ENCODE measurements at regions not wholly inside any gene's neighbourhood (a gene's known extent, or its start where the extent isn't known, plus 50 kb on each side); places are given as distances from the start of the nearest gene placed in this dataset.

DNA sequence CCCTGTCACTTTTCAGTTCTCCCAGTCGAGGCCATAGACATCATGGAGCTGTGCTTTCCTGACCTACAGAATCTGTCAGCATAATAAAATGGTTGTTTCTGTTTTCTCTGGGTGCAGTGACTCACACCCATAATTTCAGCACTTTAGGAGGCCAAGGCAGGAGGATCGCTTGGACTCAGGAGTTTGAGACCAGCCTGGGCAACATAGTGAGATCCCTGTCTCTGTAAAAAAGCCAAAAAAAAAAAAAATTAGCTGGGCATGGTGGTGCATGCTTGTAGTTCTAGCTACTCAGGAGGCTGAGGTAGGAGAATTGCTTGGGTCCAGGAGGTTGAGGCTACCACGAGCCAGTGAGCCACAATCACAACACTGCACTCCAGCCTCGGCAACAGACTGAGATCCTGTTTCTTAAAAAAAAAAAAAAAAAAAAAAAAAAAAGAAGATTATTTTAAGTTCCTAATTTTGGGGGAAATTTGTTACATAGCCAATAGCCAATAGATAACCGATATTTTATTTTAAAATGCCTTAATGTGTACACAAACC lies 196.2 kb downstream of the ADSS2 start:
- DNase-seq (ENCODE audit: low read depth in 2 of 2, low spot score in 1 of 2): no peak

DNA sequence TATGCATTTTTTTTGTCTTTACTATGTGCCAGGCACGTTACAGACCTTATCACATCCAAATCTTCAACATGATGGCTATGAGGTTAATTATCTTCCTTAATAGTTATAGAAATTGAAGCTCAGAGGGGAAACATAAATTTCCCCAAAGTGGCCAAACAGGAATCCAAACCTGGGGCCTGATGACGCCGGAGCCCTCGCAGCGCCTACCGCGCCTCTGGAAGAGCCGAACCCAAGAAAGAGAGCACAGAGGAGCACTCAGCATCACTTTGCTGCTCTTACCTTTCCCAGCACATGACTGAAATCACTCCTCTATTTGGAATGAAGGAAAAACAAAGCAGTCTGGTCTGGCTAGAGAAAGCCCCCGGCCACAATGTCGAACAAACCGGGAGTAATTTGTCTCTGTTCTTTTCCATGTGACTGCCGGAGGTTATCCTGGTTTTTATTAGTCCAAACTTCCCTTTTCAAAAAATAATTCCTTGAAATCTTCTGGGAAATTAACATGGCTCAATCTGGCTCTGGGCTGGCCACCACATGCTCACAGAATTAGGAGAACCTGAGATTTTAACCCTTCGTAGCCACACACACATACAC lies 195.5 kb downstream of the ADSS2 start:
- DNase-seq (ENCODE audit: low read depth in 2 of 2, low spot score in 1 of 2): no peak

DNA sequence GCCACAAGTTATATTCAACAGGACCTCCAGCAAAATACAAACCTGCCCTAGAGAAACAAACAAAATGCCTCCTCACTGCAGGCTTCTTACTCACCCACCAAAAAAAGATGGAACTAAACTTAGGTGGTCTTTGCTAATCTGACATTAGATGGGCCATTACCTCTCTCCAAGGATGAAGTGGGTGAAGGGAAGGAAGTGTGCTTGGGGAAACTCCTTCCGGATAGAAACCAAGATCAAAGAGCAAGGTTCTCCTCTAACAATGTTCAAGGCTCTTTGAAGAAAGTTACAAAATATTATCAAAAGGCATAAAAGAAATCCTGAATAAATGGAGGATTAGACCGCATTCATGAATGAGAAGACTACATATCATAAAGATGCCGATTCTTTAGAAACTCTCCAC lies 187.5 kb downstream of the ADSS2 start:
- DNase-seq (ENCODE audit: low read depth in 2 of 2, low spot score in 1 of 2): no peak

DNA sequence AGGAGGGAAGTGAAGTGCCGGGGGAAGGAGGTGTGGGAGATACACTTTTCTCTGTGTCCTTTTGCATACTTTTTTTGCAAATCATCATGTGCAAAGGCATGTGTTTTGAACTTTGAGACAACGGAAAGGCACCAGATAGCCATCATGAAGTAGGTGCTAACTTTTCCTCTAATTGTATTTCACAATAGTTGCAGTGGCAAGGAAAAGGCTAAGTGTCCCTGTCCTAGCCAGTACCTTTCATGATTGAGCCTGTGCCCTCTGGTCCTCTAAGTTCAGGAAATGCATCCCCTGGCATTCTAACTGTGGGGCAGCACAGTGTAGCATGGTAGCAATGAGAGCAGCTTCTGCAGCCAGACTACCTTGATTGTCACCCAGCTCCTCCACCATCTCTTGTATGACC lies 186.2 kb downstream of the ADSS2 start:
- DNase-seq (ENCODE audit: low read depth in 2 of 2, low spot score in 1 of 2): no peak

DNA sequence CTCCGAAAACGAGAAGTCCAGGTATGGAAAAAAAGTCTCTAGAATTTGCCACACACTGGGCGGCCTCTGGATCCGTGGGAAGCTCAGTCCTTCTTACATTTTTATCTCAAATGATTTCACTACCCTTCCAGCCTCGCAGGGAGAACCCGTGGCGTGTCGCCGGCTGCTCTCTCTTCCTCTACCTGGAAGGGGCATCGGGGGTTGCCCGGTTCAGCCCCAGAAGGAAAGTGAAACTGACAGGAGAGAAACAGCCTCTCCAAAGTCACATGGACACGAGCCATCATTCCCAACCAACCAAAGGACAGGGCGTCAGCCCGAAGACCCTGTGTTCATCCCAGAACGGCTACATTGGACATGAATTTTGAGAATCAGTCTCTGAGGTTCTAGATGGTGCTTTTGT lies 182.5 kb downstream of the ADSS2 start:
- no peak for DNase-seq (ENCODE audit: low read depth in 2 of 2, low spot score in 1 of 2)

DNA sequence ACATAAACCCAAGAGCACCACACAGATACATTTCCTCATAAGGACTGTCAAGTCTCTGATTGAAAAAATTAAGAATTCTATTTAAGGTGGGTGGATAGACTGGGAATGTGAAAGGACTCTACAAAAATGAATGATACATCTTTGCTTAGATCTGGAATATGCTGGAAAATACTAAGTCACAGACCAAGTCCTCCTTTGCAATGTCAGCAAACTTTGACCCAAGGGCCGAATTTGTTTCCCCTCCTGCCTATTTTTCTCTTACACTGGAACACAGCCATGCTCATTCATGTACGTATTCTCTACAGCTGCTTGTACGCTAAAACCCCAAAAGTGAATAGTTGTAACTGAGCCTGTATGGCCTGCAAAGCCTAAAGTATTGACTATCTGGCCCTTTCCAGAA lies 180.7 kb downstream of the ADSS2 start:
- no peak for DNase-seq (ENCODE audit: low read depth in 2 of 2, low spot score in 1 of 2)

DNA sequence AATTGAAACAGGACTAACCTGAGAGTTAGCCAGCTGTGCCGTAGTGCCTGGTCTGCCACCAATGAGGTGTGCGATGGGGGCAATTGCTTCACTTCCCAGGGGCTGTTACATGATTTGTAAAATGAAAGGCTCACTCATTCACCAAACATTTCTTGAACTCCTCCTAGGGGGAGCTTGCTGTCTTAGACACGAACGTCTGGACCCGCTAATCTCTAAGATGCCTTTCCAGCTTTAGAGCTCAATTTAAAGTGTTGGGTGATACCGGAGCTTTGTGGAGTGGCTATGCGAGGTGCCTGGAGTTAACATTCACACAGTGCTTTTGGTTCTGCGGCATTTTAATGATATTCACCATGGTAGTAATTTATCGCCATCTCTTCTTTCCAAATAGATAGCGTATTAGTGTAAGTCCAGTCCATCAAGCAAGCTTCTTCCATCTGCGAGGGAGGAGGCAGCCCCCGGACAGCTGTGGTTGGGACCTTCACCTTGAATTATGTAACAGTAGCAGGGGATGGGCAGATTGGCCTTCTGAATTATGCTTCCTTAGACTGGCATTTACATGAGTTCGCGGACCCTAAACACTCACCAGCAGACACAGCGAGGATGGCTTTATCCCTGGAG lies 179.9 kb downstream of the ADSS2 start:
- DNase-seq (ENCODE audit: low read depth in 2 of 2, low spot score in 1 of 2): no peak

DNA sequence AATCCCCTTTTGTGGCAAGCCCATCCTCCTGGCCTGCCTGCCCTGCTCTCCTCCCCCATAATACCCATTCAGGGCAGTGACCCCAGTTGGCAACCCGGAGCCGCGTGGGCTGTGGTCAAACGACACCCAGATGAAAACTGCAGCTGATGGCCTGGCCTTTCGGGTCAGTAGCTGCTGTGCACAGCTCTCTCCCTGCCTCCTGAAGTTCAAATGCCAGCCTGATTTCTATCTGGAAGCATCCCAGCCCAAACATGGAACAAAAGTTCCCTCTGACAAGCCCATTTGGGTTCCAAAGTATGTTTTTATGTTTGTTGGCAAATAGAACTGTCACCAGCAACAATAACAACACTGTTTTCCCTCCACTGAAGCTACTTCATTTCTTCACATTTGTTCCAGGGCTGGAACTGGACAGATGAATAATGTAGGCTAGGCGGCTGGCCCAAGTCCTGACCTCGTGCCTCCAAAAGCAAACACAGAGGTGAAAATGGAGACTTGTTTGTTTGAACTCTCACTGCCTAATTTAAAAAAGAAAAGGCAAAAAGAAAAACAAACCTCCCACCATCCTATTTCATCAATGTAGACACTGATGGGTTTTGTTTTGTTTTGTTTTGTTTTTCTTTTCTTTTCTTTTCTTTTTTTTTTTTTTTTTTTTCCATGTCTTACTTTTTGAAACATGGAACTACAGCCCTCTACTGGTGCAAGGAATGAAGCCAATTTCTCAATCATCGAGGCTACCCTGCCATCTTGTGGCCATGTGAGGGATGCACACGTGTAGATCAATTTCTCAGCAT lies 179.0 kb downstream of the ADSS2 start:
- DNase-seq (ENCODE audit: low read depth in 2 of 2, low spot score in 1 of 2): peak; percentile 31 to 38

DNA sequence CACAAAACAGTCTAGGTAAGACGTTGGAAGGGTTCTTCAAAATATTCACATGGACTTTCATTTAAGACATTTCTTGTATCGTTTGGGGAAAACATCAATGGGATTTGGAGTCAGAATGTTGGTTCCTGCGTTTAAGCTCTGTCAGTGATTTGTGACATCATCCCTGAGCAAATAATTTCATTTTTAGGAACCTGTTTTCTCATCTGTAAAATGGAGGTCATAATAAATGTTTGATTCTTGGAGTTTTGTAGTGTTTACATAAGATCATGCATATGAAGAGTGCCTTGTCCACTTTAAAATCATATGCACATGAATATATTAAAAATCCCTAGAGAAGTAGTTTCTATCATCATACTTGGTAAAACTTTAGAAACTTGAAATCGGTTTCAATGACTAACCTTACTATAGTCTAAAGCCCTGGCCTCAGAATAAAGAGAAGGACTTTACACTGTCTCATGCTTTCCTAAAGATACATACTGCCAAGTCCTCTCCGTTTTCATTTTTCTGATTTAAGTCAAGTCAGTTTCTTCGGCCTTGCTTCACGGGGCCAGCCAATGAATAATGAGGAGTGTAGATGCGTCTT lies 178.4 kb downstream of the ADSS2 start:
- no peak for DNase-seq (ENCODE audit: low read depth in 2 of 2, low spot score in 1 of 2)

DNA sequence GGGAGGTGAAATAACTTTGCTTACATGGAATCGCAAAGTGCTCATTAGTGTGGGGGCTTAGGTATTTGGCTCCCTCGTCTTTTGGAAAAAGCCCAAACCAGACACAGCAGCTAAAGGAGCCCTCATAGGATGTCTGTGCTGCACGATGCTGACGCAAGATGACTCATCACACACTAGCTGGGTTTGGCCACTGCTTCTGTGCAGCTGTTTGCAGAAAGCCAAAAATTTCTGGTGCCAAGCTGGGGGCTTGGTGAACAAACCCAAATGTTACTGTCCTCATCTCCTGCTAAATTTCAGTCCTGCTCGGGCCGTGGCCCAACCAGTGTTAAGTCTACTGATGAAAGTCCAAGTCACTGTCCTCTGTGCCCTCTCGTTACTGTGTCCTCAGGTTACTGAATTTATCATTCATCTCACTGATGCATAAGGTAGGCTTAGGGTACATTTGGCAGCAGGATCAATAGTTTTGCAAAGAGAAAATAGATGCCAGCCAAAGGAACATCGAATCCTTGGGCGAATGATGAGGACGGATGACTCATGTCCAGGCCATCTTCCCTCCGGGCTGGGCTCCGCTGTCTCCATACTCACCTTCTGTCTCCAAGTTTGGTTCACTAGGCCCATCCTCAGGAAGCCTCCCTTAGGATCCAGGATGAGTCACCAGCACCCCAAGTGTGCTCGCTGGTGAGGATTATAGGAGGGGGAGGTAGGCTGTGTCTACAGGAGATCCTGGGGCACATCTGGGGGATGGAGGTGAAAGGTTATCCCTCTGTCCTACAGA lies 177.7 kb downstream of the ADSS2 start:
- no peak for DNase-seq (ENCODE audit: low read depth in 2 of 2, low spot score in 1 of 2)

DNA sequence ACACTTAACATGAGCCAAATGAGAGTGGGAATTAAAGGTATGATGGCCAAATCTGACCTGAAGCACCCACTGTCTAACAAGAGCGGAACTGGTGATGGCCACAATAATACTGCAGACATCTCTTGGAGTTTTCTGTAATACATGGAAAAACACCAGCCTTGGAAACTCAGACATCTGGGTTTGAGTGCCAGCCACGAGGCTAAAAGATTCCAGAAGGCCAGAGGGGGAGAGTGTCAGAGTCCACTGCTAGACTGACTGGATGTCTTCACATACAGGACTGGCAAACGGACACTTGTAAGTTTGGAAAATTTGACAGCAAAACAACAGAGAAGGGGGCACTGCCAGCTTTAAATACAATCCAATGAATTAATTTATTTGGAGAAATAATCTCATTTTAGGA lies 175.1 kb downstream of the ADSS2 start:
- no peak for DNase-seq (ENCODE audit: low read depth in 2 of 2, low spot score in 1 of 2)

DNA sequence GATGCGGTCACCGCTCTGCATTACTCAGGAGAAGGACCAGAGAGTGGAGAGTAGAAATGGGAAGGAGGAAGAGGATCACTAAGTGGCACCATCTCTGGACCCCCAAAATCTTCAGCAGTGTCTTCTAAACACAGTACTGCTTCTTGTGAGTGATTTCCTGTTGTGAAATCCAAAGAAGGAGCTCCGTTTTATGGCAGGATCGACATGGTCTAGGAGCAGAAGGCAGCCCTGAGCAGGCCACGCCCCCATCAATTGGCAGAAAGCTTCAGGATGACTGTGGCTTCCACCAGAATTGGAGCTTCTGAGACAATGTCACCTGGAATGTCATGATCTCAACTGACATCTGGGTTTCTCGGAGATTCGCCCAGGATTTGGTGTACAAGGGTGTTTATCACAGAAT lies 171.5 kb downstream of the ADSS2 start:
- no peak for DNase-seq (ENCODE audit: low read depth in 2 of 2, low spot score in 1 of 2)

DNA sequence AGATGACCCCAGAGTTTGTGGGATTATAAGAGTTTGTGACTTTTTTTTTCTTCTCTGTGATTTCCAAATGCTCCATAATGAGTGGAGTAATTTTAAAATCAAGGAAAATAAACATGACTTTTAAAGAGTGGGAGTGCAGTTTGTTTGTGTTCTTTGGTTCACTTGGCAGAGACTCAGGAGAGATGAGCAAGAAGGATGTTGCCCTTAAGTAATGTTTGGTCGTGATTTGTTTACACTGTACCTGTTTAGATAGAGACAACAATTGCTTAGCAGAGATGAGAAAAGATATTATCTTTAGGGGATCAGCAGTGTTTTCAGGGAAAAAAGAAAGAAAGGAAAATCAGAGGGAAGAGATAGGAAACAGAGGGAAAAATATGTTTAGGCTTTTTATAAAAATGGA lies 170.8 kb downstream of the ADSS2 start:
- DNase-seq (ENCODE audit: low read depth in 2 of 2, low spot score in 1 of 2): no peak

DNA sequence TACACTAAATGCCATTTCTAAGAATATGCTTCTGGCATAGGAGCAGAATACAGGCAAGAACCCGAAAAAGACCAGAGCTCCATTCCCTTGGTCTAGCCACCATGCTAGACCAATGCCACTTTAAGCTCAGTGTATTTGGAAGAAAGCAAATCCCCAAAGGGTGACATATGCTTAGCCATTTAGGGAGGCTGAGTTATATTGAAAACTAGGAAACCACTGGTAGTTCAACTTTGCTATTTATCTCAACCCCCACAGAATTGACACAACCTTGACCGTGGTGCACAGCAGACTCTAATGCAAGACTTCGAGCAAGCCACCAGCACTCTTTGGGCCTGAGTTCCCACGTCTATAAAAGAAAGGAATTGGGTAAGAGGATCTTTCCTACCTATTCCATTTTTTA lies 167.9 kb downstream of the ADSS2 start:
- DNase-seq (ENCODE audit: low read depth in 2 of 2, low spot score in 1 of 2): no peak

DNA sequence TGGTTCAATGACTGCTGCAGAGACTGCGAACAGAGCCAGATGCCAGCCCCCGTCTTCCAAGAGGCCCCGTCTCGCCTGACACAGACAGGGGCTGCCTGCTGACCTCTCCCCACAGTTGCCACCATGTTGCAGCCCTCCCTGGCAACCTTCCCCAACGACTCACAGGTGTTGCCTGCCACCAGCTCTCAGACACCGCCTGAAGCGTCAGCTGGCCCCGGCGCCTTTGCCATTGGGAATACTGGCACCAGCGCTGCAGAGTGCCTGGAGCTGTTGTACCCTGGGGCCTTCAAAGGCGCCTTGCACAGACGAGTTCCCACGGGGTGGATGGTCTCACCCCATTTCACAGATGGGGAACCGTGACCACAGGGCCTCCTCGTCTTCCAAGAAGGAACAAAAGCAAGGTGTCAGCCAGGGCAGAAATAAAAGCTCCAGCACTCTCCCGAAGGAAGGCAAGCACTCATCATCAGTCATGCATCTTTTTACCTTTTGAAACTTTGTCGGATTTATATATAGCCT lies 167.0 kb downstream of the ADSS2 start:
- no peak for DNase-seq (ENCODE audit: low read depth in 2 of 2, low spot score in 1 of 2)

DNA sequence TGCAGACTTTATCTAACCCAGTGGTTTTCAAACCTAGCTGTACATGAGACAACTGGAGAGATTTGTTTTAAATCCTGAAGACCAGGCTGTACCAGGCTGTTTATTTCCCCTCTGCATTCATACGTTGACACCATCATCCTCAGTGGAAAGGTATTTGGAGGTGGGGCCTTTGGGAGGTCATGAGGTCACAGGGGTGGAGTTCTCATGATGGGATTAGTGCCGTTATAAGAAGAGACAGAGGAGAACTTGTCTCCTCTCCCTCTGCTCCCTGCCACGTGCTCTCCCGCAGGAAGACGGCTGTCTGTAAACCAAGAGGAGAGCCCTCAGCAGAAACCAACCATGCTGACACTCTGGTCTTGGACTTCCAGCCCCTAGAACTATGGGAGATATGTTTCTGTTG lies 165.4 kb downstream of the ADSS2 start:
- DNase-seq (ENCODE audit: low read depth in 2 of 2, low spot score in 1 of 2): no peak

DNA sequence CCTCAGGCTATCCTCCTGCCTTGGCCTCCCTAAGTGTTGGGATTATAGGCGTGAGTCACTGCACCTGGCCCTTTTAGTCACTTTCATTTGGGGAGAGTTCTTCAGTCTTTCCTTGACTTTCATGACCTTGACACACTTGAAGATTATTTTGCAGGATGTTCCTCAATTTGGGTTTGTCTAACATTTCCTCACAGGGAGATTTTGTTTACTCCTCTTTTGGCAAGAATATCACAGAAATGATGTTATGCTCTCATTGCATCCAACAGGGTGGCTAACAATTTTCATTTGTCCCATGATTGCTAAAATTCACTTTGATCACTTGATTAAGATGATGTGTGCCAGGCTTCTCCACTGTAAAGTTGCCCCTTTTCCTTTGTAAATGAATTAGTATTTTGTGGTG lies 164.0 kb downstream of the ADSS2 start:
- no peak for DNase-seq (ENCODE audit: low read depth in 2 of 2, low spot score in 1 of 2)

DNA sequence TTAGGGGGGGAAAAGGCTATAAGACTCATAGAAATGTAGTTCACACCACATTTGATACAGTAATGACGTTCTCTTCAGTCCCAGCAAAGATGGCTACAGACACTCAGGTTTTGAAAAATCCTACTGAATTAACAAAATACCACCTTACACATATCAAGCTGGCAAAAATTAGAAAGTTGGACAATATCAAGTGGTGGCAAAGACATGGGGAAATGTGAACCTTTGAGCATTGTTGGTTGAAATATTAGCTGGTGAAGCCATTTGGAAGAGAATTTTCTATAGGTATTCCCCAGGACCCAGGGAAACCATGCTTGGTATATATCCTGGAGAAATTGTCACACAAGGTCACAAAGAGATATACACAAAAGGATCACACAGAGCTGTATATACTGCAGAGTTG lies 163.0 kb downstream of the ADSS2 start:
- no peak for DNase-seq (ENCODE audit: low read depth in 2 of 2, low spot score in 1 of 2)

DNA sequence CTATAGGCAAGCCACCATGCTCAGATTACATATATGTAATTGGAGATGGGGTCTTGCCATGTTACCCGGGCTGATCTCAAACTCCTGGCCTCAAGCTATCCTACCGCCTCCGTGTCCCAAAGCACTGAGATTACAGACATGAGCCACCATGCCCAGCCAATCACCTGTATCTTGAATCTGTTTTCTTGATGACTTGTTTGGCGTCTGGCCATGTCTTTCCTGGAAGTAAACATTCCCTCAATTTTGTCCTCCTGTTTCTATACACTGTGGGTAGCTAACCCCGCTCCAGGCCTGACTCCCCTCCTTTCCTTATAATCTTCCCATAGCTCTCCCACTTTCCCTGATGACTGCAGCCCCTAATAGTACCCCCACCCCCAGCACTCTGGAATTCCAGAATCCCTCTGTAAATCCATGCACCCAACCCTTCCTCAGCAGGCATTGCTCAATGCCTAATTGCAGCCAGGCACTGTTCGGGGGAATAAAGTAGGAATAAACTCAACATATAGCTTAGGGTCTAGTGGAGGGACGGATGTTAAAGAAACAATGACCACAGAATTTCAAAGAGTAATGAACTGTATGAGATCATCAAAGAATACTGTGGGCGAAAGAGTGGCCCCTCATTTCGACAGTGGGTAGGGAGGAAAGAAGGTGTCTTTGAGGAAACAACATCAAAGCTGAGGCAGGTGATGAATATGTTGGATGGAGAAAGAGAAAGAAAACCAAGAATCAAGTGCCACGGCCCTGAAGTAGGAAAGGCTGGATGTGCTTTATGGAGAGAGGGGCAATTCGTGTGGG lies 161.5 kb downstream of the ADSS2 start:
- DNase-seq (ENCODE audit: low read depth in 2 of 2, low spot score in 1 of 2): no peak
